ENCODE measurements at regions not wholly inside any gene's neighbourhood (a gene's known extent, or its start where the extent isn't known, plus 50 kb on each side); places are given as distances from the start of the nearest gene placed in this dataset.

GRCh38 chr4:10371121-10371520 is 86.1 kb downstream of the ZNF518B start:
- H3K4me2 ChIP-seq (ENCODE audit: low read depth, low read length) = no peak overlapping the region
- H3K27ac ChIP-seq (ENCODE audit: insufficient read depth, low read length) = no peak overlapping the region
- H2BK15ac ChIP-seq (ENCODE audit: low read depth, low read length) = no peak overlapping the region
- ATAC-seq (ENCODE audit: low read depth) (no peak), DNase-seq (no peak)
- TF ChIP-seq RCOR1 (IDR thresholded peaks at IDR 0.05; ENCODE audit: insufficient replicate concordance, low read length) (no peak), SMC3 (IDR thresholded peaks at IDR 0.05; ENCODE audit: low read depth, low read length) (no peak)
- no peak overlapping the region for H4K91ac ChIP-seq (ENCODE audit: insufficient read depth, low read depth, low read length)
- H2AK9ac ChIP-seq (replicated peaks; ENCODE audit: low read depth, low read length, poor library complexity) = no peak overlapping the region
- intact Hi-C loops (cut with micrococcal nuclease) (no loop called here), in situ Hi-C loops (cut with MboI; ENCODE audit: low sequenced_read_pairs) (no loop called here), dilution Hi-C loops (cut with HindIII; ENCODE audit: low sequenced_read_pairs, unreplicated experiment) (no loop called here)
- no peak overlapping the region for H4K5ac ChIP-seq (ENCODE audit: low read depth, low read length)
- H2BK5ac ChIP-seq (ENCODE audit: low read depth, low read length, poor library complexity, severe bottlenecking) = no peak overlapping the region
- H3K4me3 ChIP-seq (ENCODE audit: insufficient read depth, low read depth, low read length) = no peak overlapping the region
- no peak overlapping the region for H3K9ac ChIP-seq (ENCODE audit: low read depth, low read length)
- H4K8ac ChIP-seq (ENCODE audit: low read depth in 2 of 2, low read length in 2 of 2) = no peak overlapping the region
- no peak overlapping the region for H3K23ac ChIP-seq (ENCODE audit: low read depth, low read length)
- no peak overlapping the region for H3K4ac ChIP-seq (ENCODE audit: low read depth, low read length)
- no peak overlapping the region for H3K56ac ChIP-seq (ENCODE audit: extremely low read depth, insufficient read depth, low read length)
- H2BK120ac ChIP-seq (ENCODE audit: low read depth, low read length) = no peak overlapping the region
- no peaks in the 10 kb centered on the region for H3K36me3 ChIP-seq (ENCODE audit: control insufficient read depth, insufficient read depth, low read length)
- BruUV-seq (replicated peaks) = no TSS peak
- WGBS, 2 experiments (ENCODE audit: extremely low coverage in 2 of 2, insufficient read length in 1 of 2) = 7% methylated on average over 2 of the region's 5 CpGs; no CpG with 5 or more reads in 1 of the 2 experiments
- H2AFZ ChIP-seq (replicated peaks; ENCODE audit: low read length, poor library complexity) = no peak overlapping the region
- no peak overlapping the region for H2BK20ac ChIP-seq (ENCODE audit: low read depth, low read length)
- H3K9me1 ChIP-seq (ENCODE audit: insufficient read depth, low read length) = no peaks in the 10 kb centered on the region
- H2AK5ac ChIP-seq (ENCODE audit: low read depth, low read length) = no peak overlapping the region
- H3K4me1 ChIP-seq (ENCODE audit: control insufficient read depth, insufficient read depth, low read length) = no peaks in the 10 kb centered on the region
- no peaks in the 10 kb centered on the region for H4K20me1 ChIP-seq (ENCODE audit: insufficient read depth, low read length)
- H3K18ac ChIP-seq (ENCODE audit: low read depth, low read length) = no peak overlapping the region
- no peaks in the 10 kb centered on the region for H3K27me3 ChIP-seq (ENCODE audit: control insufficient read depth, insufficient read depth, low read length)
- ChIA-PET POLR2A (ENCODE audit: unreplicated experiment) (no interaction called here), CTCF (no interaction called here)
- no peaks in the 10 kb centered on the region for H3K9me3 ChIP-seq (ENCODE audit: control insufficient read depth, insufficient read depth, low read length)
- H3K79me1 ChIP-seq (ENCODE audit: low read depth in 1 of 2, low read length in 2 of 2) = no peaks in the 10 kb centered on the region
- H3K14ac ChIP-seq (replicated peaks; ENCODE audit: low read depth, low read length) = no peak overlapping the region
